Skin of body (tissue), 1 donor: ENCODE measurements at regions not wholly inside any gene's neighbourhood (a gene's known extent, or its start where the extent isn't known, plus 50 kb on each side); places are given as distances from the start of the nearest gene placed in this dataset.

Experiments
- DNase-seq: peaks from one replicate; lab custom pipeline; 2025; lab: John Stamatoyannopoulos, UW

DNA sequence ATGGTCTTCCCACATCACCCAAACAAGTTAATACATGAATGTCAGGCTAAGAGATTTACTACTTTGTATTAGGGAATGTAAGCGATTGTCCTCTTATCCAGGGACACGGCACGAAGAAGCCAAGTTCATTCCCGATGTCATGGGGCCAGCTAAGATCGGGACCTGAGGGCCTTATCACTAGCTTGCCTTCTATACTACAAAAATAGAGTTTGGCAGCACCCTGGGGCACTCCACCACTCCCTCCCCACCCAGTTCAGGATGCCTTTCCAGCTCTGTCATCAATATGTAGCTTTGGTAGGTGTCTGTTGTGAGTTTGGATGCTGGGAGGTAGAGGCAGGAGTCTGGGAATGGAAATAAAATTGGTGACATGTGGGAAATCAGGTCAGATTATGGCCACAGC, 197.5 kb downstream of the ATG4C start:
- DNase-seq, result no peak

DNA sequence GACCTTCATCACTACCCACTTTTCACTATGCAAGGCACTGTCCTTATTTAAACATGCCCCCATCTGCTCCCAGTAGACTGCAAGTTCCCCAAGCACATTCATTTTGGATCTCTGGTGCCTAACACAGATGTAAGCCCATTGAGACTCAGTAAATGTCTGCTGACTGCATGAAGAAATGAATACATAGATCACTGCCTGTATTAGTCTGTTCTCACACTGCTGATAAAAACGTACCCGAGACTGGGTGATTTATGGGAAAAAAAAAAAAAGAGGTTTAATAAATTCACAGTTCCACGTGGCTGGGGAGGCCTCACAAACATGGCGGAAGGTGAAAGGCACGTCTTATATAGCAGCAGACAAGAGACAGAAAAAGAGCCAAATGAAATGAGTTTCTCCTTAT, 204.9 kb downstream of the ATG4C start:
- no peak for DNase-seq

DNA sequence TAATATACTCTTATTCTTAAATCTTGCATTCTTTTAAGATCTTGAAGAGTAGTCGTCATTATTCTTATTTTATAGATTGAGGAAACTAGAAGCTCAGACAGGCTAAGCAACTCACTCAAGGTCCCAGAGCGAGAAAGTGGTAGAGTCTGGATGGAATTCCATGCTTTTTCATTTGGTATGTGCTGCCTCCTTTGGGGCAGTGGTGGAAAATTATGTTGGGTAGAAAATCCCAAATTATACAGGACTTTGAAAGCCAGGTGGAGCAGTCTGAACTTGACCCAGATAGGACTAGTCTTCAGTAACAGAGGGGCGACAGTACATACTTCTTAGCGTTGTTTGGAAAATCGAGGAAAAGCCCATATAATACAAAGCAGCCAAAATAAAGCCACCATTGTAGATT, 205.6 kb downstream of the ATG4C start:
- DNase-seq, result no peak

DNA sequence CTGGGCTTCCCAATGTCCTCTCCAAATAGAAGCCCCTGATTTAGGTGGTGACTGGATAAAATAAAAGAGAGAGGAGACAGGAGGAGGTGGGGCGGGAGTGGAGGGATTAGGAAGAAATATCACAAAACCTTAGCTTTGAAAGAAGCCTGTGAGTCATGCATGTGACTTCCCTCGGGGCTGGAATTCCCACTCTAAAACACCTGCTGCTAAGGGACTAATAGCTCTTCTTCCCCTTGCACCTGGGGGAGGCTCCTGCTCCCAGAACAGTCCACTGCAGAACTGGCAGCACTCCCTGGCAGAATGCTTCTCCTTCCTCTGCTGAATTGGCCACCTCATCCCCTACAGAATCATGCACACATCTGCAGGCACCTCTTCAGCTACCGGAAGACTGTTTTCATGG, 207.2 kb downstream of the ATG4C start:
- no peak for DNase-seq

DNA sequence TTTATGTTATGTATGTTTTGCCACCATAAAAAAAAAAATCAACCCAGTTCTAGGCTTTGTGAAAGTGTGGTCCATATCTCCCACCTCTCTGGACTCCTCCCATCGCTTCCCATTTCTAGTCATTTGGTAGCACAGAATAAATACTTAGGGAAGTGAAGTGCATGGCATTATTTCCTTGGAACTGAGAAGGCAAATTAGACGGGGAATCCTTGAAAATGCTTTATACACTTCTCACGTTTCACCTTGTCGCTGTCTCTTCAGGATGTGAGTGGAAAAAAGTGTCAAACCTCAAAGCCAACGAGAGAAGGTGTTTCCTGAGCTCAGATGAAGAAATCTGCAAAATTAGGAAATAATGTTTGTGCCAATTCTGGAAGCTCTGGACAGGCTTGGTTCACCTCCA, 209.9 kb downstream of the ATG4C start:
- DNase-seq, result no peak

DNA sequence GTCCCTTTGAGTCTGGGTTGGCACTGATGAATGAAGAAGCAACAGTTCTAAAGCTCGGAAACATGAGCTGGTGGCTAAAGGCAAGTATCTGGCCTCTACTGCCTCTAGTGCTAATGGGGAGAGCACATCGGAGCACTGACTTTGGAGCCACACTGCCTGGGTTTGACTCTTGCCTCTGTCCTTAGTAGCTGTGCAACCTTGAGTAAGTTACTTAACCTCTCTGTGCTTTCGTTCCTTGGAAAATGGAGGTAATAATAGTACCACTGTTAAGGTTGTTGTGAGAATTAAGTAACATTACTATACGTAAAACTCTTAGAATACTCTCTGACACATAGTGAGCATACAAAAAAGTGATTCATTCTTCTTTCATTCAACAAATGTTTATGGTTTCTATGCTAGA, 211.2 kb downstream of the ATG4C start:
- no peak for DNase-seq

DNA sequence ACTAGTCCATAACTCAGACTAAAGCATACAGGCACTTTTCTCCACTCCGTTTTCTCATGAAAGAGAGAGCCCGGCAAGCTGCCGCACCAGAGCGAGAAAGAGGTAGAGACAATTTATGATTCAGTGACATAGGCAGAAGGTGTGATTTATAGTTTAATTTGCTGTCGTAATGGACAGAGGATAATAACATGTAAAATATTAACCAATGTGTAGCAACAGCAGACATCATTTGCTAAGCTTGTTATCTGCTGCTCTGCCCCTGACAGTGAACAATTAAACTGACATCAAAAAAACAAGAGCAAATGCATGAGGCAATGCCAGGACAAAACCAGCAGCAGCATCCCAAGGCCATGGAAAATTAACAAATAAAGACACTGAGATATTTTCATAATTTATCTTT, 214.0 kb downstream of the ATG4C start:
- no peak for DNase-seq

DNA sequence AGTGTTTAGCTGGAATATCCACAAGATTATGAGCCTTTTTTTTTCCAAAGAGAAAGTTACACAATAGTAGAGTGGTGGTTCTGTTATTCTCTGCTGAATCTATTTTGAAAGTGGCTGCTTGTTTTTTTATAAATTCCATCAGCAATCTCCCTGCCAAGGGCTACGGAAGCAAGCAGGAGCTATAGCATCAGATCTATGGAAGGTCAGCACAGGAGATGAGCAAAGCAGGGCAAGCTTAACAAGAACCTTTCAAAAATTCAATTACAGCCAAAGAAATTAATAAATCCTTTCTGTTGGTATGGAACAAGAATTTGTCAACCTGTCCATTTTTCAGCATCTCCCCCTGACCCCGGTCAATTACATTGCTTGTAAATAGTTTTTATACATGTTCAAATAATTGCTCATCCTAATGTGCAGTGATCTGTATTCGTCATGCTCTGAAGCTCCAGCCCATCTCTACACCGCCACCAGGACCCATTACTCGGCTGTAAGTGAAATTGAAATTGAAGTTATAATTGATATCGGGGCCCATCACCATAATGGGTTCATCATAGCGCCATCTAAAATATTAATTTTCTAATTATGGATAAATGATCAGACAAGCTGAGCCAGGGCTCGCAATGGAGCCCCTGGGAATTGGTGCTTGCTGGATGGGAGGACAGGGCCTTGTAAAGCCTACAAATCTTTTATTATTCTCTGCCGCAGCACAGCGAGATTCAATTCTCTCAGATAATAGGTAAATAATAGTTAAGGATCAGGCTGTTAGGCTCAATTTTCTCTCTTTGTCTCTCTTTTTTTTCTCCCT, 215.1 kb downstream of the ATG4C start:
- no peak for DNase-seq

DNA sequence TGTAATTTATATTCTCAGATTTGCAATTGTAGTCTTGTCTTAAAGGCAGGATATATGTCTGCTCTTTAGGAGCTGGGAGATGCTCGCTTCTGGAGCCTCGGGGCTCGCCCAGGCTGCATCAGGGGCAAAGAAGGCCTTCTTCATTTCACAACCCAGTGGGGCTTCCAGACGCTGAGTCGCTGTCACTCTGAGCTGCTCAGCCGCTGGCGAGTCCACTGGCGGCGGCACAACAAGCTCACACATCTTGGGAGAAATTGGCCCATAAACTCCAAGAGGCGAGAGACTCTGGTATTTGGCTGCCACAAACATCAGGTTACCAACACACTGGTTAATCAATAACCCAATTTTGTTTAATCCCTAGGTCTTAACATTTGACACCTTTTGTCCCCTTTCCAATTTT, 216.6 kb downstream of the ATG4C start:
- no peak for DNase-seq

DNA sequence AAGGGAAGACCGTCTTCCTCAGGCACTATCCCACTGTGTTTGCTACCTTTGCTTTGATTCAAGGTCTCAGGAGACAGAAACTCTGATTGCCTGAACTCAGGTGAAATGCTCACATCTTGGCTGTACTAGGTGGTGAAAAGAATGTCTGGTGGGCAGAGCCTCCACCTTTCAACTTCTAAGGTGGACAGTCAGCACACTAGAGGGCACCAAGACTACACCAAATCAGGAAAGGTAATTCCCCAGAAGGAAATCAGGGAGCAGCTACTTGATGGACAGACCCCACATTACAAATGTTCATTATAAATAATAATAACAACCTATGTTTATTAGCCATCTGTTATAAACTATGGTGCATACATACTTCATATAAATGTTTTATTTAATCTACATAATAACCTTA, 220.9 kb downstream of the ATG4C start:
- DNase-seq, result no peak

DNA sequence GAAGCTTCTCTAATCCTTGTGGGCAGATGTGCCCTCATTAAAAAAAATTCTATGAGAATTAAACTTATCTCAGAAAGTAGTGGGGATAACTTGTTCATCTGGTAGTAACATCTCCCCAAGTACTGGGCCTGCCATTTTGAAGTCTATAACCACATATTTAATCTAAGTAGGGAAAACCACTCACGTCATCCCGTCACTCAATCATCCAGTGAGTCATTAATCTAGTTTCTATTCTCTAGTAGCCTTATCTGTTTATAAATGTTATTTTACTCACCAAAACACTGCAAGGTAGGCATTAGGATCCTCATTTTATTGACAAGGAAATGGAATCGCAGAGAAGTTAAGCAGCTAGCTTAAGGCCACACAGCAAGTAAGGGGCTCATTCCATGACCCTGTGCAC, 221.9 kb downstream of the ATG4C start:
- DNase-seq, result no peak

DNA sequence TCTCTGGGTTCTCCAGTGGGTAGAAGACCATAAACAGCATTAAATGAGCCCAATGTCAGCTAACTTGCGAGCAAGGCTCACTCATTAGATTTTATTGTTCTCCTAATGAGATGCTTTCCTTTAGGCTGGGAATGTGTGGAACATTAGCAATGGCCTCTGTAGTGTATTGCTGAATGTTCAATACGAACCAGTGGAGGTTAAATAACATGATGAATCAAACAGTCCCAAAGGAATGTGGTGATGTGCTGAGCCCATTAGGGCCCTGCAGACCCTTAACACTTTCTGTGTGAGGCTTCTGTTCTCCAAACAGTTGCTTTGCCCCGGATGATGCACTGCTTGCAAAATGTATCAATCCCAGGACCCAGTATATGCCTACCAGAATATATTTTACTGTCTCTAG, 225.5 kb downstream of the ATG4C start:
- DNase-seq, result no peak

DNA sequence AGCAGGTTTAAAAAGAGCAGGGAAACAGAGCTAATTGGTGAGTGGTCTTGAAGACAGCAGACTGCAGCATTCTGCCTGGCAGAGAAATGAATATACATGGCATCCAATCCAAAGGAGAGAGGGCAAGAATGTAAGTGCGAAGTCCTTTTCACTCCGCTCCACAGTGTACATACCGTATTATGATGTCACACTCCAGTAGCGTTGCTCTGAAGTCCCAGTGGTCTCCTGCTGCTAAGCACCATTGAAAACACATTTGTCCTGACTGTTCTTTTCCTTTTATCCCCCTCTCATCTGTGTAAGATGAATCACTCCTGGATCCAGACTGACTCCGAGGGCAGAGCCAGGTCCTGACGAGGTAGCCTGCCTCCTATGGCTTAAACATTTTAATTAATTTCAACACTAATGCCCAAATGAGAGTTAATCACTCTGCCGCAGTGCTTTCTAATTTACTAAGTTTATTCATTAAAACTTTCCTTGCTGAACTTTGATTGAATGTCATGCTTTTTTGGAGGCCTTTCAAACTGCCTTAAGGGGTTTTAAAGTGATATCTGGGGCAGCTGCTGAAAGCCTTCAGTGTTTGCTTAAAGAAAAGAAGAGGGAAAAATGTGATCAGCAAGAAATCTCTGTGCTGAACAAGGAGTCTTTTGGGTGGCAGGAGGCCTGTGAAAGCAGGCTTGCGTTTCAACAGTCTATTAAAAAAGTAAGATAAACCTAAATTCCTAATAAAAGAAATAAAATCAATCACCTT, 227.2 kb downstream of the ATG4C start:
- DNase-seq, result no peak

DNA sequence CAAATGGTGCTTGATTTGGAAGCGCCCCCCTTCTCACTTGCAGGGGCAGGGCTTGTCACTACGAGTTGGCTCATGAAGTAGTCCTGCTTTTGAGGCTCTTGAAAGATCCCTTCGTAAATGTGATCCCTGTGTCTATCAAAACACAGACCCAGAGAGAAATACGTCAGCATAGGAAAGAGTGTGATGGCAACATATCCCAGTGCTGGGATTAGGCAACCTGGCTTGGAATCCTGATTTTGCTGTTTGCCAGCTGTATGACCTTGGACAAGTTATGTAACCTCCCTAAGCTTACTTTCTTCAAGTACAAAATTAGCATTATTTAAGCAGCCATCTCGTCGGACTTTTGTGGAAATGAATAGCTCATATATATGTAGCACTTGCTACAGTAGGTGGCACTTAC, 228.4 kb downstream of the ATG4C start:
- no peak for DNase-seq

DNA sequence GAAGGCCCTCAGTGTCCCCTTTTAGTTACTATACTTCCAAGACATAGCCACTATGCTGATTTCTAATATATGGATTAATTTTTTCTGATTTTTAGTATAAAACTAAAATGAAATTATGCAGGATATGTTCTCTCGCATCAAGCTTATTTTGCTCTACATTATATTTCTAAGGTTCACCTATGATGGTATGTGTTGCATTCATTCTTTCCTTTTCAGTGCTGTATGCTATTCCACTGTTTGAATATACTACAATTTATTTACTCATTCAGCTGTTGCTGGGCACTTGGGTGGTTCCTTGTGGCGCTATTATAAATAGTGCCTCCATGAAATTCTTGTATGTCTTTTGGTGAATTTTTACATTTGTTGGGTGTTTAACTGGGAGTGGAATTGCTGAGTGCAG, 230.3 kb downstream of the ATG4C start:
- DNase-seq, result no peak

DNA sequence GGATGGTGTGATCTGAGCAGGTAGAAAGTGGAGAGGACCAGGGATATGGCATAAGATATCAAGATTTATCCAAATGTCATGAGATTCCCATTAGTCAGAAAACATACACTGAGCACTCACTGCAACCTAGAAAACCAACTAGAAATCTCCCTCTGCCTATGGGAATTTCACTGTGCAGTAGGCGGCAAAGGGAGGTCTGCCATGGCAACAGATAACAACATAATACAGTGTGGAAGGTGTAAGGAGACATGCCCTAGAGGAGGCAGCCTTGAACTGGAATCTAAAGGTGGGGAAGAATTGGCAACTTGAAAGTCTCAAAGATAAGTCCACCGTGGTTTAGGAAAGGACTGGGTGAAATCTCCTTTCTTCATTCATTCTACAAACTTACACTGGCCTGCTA, 238.4 kb downstream of the ATG4C start:
- no peak for DNase-seq

DNA sequence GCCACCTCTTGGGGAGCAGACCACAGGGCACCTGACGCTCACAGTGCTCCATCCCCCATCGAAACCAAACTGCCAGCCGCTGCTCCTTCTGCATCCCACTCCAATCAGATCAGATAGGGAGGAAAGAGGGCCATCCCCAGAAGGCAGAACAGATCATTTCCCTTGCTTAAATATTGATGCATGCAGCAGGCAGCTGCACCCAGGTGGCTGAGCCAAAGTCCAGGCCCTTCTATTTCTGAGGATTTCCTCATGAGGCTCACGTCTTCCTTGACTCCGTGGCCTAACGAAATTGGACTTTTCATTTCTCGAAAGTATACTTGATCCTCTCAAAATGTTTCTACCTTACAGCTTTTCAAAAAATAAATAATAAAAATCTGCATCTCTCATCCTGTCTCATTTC, 239.2 kb downstream of the ATG4C start:
- no peak for DNase-seq

DNA sequence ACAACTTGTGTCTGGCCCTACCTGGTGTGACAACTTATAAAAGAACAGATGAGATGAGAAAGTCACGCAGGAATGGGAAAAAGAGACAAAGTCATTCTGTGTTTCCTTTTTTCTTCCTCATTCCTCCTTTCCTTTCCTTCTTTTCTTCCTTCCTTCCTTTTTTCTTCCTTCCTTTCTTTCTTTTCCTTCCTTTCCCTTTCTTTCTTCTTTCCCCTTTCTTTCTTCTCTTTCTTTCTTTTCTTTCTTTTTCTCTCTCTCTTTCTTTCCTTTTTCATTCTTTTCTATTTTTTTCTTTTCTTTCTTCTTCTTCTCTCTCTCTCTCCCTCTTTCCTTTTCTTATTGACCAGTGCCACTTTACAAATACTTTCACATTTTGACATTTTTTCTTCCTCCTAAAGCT, 239.7 kb downstream of the ATG4C start:
- DNase-seq, result no peak

DNA sequence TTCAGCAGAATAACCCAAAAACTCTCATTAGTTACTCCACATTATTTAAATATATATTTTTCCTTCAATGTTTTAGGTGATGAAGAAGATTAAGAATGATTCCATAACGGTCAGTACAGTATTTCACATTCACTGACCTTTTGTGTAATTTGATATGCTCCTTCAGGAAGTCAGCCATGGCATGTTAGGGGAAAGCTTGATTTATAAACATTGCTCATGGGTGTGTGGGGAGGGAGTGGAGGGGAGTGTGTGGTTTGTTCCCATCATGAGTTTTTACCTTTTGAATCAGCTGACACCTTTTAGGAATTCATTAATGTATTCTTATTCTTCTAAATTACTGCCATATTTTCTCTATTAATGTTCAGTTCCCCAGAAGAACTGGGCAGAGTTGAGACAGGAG, 240.2 kb downstream of the ATG4C start:
- DNase-seq, result no peak

DNA sequence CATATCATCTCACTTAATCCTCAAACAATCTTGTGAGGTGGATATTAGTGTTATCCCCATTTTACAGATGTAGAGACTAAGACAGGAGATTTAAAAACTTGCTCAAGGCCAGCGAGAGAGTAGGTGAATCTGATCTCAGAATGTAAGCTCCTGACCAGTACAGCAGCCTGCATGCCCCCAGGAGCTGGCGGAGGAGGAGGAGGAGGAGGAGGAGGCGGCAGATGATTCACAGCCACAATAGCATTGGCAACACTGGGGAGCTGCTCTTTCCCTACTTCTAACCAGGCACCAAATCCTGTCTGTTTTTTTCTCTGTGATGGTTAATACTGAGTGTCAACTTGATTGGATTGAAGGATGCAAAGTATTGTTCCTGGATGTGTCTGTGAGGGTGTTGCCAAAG, 243.2 kb downstream of the ATG4C start:
- no peak for DNase-seq

DNA sequence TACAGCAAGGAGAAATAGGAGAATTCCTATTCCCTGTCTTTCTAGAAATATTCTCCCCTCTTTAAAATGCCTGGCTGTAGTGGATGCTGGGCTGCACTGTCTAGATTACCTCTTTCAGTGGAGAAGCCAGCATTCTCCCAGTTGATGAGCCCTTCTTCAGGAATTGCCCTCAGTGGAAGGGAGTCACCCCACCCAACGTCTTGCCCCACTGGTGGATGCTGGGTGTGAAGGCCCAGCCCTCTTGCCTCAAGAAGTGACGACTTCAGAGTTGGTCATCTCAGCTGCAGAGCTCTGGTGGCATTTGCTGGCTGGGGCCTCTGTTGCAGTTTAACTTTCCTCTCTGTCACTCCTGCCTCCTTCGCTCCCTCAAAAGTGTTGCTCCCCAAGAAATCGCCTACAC, 248.2 kb downstream of the ATG4C start:
- DNase-seq, result no peak

DNA sequence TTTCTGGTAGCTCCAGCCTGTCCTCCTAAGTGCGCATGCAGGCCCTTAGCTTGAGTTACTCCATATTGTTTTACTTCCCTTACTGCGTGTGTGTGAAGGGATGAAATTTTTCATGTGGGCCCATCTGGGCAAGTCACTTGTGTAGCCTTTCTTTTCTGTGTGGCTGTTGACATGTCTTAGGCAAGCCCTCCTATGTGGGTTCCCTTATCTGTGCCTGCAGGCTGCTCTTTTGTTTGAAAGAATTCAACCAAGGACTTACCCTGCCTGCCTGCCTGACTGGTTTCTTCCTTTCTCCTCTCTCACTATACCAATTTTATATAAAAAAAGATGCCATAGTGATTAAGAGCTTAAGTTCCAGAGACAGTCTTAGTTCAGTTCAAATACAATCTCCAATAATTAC, 249.3 kb downstream of the ATG4C start:
- DNase-seq, result no peak

DNA sequence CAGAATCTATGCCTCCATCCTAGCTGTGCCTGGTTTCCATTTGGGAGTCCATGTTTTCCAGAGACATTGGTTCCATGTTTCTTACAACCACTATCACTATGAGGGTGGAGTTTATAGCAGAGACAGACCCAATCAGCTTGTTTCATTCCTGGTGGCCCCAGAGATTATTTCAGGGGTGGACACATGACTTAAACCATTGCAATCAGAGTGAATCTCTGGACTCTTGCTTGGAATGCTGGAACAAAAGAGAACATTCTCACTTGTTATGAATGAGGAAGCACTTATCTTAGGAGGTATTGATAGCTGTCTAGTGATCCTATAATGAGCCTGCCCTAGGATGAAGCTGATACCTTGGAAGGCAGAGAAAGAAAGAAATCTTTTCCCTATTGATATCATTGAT, 250.3 kb downstream of the ATG4C start:
- no peak for DNase-seq
